Activated CD8-positive, alpha-beta T cell treated with anti-CD3 and anti-CD28 coated beads, Interleukin-2, amount 10 ng/mL, durations not matched to agents 7 days and 5 days (primary cell): ENCODE measurements at regions not wholly inside any gene's neighbourhood (a gene's known extent, or its start where the extent isn't known, plus 50 kb on each side); places are given as distances from the start of the nearest gene placed in this dataset.
"Not testable (repeated sequence)": the region's sequence is repeated elsewhere in the genome, so short reads cannot be mapped to it uniquely, and the experiment has no call there.

Experiments used
- ATAC-seq: fragments of 150-1000 bp; cut with Tn5 transposase; one replicate; pipeline ENCODE4 v1.10.0; 2021; ENCODE audit warnings: moderate library complexity
- CTCF ChIA-PET: fragments of 350-600 bp; sonication (Branson Sonifier 250); formaldehyde crosslinking; loops from one replicate; lab custom pipeline; 2021; ENCODE audit warnings: antibody characterized with exemption; lab: Charles Lee
- POLR2A ChIA-PET: fragments of 350-600 bp; sonication (Branson Sonifier 250); formaldehyde crosslinking; loops from one replicate; lab custom pipeline; 2021; ENCODE audit warnings: antibody characterized with exemption; lab: Charles Lee
- DNase-seq: peaks from one replicate; pipeline ENCODE4 v3.0.0-alpha.2; 2020
- H3K27ac Mint-ChIP-seq: one replicate; pipeline ENCODE4 v1.8.0; 2021; ENCODE audit warnings: mild to moderate bottlenecking, mixed read lengths
- H3K27me3 Mint-ChIP-seq: one replicate; pipeline ENCODE4 v1.8.0; 2021; ENCODE audit warnings: low read depth, mixed read lengths
- H3K36me3 Mint-ChIP-seq: one replicate; pipeline ENCODE4 v1.8.0; 2021; ENCODE audit warnings: low read depth, mixed read lengths
- H3K4me1 Mint-ChIP-seq: one replicate; pipeline ENCODE4 v1.8.0; 2021; ENCODE audit warnings: low read depth, mixed read lengths
- H3K4me3 Mint-ChIP-seq: one replicate; pipeline ENCODE4 v1.8.0; 2021; ENCODE audit warnings: mild to moderate bottlenecking, mixed read lengths
- H3K9me3 Mint-ChIP-seq: one replicate; pipeline ENCODE4 v1.8.0; 2022; ENCODE audit warnings: mixed read lengths; ENCODE audit not compliant: insufficient read depth

- POLR2A ChIA-PET = no interaction called here
- Mint-ChIP-seq H3K27me3 (no peaks in the 10 kb centered on the region), H3K36me3 (no peaks in the 10 kb centered on the region), H3K27ac (no peak overlapping the region), H3K4me1 (no peaks in the 10 kb centered on the region), H3K9me3 (peaks cover 4% of the 10 kb centered on the region), H3K4me3 (no peak overlapping the region)
- CTCF ChIA-PET = no interaction called here
- no peak for ATAC-seq
- no peak for DNase-seq
Observed at GRCh38 chr12:125999628-126000027, 934.4 kb downstream of the AACS start.

- POLR2A ChIA-PET = no interaction called here
- no peak overlapping the region for H3K4me3 Mint-ChIP-seq
- H3K36me3 Mint-ChIP-seq = no peaks in the 10 kb centered on the region
- no peaks in the 10 kb centered on the region for H3K4me1 Mint-ChIP-seq
- H3K27me3 Mint-ChIP-seq = no peaks in the 10 kb centered on the region
- no peak overlapping the region for H3K27ac Mint-ChIP-seq
- CTCF ChIA-PET = no interaction called here
- ATAC-seq (no peak), DNase-seq (no peak)
- H3K9me3 Mint-ChIP-seq = peaks cover 31% of the 10 kb centered on the region
Observed at GRCh38 chr12:126019385-126019784, 954.1 kb downstream of the AACS start.

- H3K4me3 Mint-ChIP-seq = no peak overlapping the region
- DNase-seq (no peak), ATAC-seq (no peak)
- H3K9me3 Mint-ChIP-seq = peaks cover 22% of the 10 kb centered on the region
- no peaks in the 10 kb centered on the region for H3K4me1 Mint-ChIP-seq
- ChIA-PET CTCF (no interaction called here), POLR2A (no interaction called here)
- no peaks in the 10 kb centered on the region for H3K27me3 Mint-ChIP-seq
- H3K27ac Mint-ChIP-seq = no peak overlapping the region
- H3K36me3 Mint-ChIP-seq = no peaks in the 10 kb centered on the region
Observed at GRCh38 chr12:126021675-126022074, 956.4 kb downstream of the AACS start.

GRCh38 chr12:126027825-126028224 is 962.6 kb downstream of the AACS start:
- Mint-ChIP-seq H3K4me1 (no peaks in the 10 kb centered on the region), H3K27ac (no peak overlapping the region), H3K4me3 (no peak overlapping the region), H3K36me3 (no peaks in the 10 kb centered on the region), H3K9me3 (peaks cover 5% of the 10 kb centered on the region), H3K27me3 (no peaks in the 10 kb centered on the region)
- no peak for DNase-seq
- no peak for ATAC-seq
- ChIA-PET CTCF (no interaction called here), POLR2A (no interaction called here)

GRCh38 chr12:126030573-126030972 is 965.3 kb downstream of the AACS start:
- POLR2A ChIA-PET = no interaction called here
- Mint-ChIP-seq H3K27ac (no peak overlapping the region), H3K36me3 (no peaks in the 10 kb centered on the region), H3K9me3 (peaks cover 4% of the 10 kb centered on the region), H3K4me3 (no peak overlapping the region), H3K4me1 (no peaks in the 10 kb centered on the region), H3K27me3 (no peaks in the 10 kb centered on the region)
- CTCF ChIA-PET = no interaction called here
- DNase-seq (no peak), ATAC-seq (no peak)

- H3K27me3 Mint-ChIP-seq = no peaks in the 10 kb centered on the region
- H3K27ac Mint-ChIP-seq = no peak overlapping the region
- no peaks in the 10 kb centered on the region for H3K4me1 Mint-ChIP-seq
- ChIA-PET POLR2A (no interaction called here), CTCF (no interaction called here)
- H3K36me3 Mint-ChIP-seq = no peaks in the 10 kb centered on the region
- ATAC-seq (no peak), DNase-seq (no peak)
- H3K9me3 Mint-ChIP-seq = peaks cover 14% of the 10 kb centered on the region
- H3K4me3 Mint-ChIP-seq = no peak overlapping the region
Observed at GRCh38 chr12:126033751-126034150, 968.5 kb downstream of the AACS start.

- Mint-ChIP-seq H3K27ac (no peak overlapping the region), H3K27me3 (no peaks in the 10 kb centered on the region), H3K4me3 (no peak overlapping the region), H3K4me1 (no peaks in the 10 kb centered on the region), H3K36me3 (no peaks in the 10 kb centered on the region), H3K9me3 (peaks cover 14% of the 10 kb centered on the region)
- DNase-seq = no peak
- no peak for ATAC-seq
- ChIA-PET CTCF (no interaction called here), POLR2A (no interaction called here)
Observed at GRCh38 chr12:126036348-126036747, 971.1 kb downstream of the AACS start.

GRCh38 chr12:126038434-126038833 is 973.2 kb downstream of the AACS start:
- POLR2A ChIA-PET = no interaction called here
- CTCF ChIA-PET = no interaction called here

GRCh38 chr12:126040307-126040706 is 975.1 kb downstream of the AACS start:
- ATAC-seq (no peak), DNase-seq (no peak)
- ChIA-PET CTCF (no interaction called here), POLR2A (no interaction called here)
- Mint-ChIP-seq H3K4me3 (no peak overlapping the region), H3K4me1 (no peaks in the 10 kb centered on the region), H3K36me3 (no peaks in the 10 kb centered on the region), H3K27ac (no peak overlapping the region), H3K9me3 (peaks cover 10% of the 10 kb centered on the region), H3K27me3 (no peaks in the 10 kb centered on the region)

More at GRCh38 chr12:126038434-126038833, 973.2 kb downstream of the AACS start:
- Mint-ChIP-seq H3K4me1 (no peaks in the 10 kb centered on the region), H3K9me3 (peaks cover 12% of the 10 kb centered on the region), H3K36me3 (no peaks in the 10 kb centered on the region), H3K27me3 (no peaks in the 10 kb centered on the region), H3K4me3 (no peak overlapping the region), H3K27ac (no peak overlapping the region)
- ATAC-seq (no peak), DNase-seq (no peak)

GRCh38 chr12:126042286-126042685 is 977.1 kb downstream of the AACS start:
- Mint-ChIP-seq H3K4me1 (no peaks in the 10 kb centered on the region), H3K4me3 (no peak overlapping the region), H3K27ac (no peak overlapping the region), H3K36me3 (no peaks in the 10 kb centered on the region), H3K27me3 (no peaks in the 10 kb centered on the region), H3K9me3 (peaks cover 16% of the 10 kb centered on the region)
- ATAC-seq (no peak), DNase-seq (no peak)
- ChIA-PET CTCF (no interaction called here), POLR2A (no interaction called here)

- H3K4me3 Mint-ChIP-seq, ATAC-seq, H3K27ac Mint-ChIP-seq, CTCF ChIA-PET, POLR2A ChIA-PET, H3K27me3 Mint-ChIP-seq, H3K36me3 Mint-ChIP-seq, DNase-seq, H3K4me1 Mint-ChIP-seq: not testable (repeated sequence)
- H3K9me3 Mint-ChIP-seq = peaks cover 10% of the 10 kb centered on the region
Observed at GRCh38 chr12:126049501-126049900, 984.3 kb downstream of the AACS start.

- no peak for ATAC-seq
- Mint-ChIP-seq H3K36me3 (no peaks in the 10 kb centered on the region), H3K27ac (no peak overlapping the region), H3K4me3 (no peak overlapping the region), H3K27me3 (no peaks in the 10 kb centered on the region), H3K9me3 (peaks cover 5% of the 10 kb centered on the region), H3K4me1 (no peaks in the 10 kb centered on the region)
- POLR2A ChIA-PET = no interaction called here
- DNase-seq = no peak
- CTCF ChIA-PET = no interaction called here
Observed at GRCh38 chr12:126051611-126052107, 986.4 kb downstream of the AACS start.

- Mint-ChIP-seq H3K4me1 (no peaks in the 10 kb centered on the region), H3K27ac (no peak overlapping the region), H3K36me3 (no peaks in the 10 kb centered on the region), H3K27me3 (no peaks in the 10 kb centered on the region), H3K9me3 (no peaks in the 10 kb centered on the region), H3K4me3 (no peak overlapping the region)
- POLR2A ChIA-PET = no interaction called here
- no peak for DNase-seq
- no peak for ATAC-seq
- CTCF ChIA-PET = no interaction called here
Observed at GRCh38 chr12:126055521-126055920, 990.3 kb downstream of the AACS start.
